Transverse colon (tissue), 4 donors: ENCODE measurements at regions not wholly inside any gene's neighbourhood (a gene's known extent, or its start where the extent isn't known, plus 50 kb on each side); places are given as distances from the start of the nearest gene placed in this dataset.

Experiments used
- DNase-seq: peaks from one replicate; pipeline ENCODE4 v3.0.0-alpha.2; 2019
- H3K27ac ChIP-seq, 4 donors: fragments of 200-600 bp; sonication (generic); 2 replicates each; pipeline ENCODE4 v1.5.1; 2016 to 2018; ENCODE audit warnings: inconsistent platforms in 4 of 4
- H3K27me3 ChIP-seq: fragments of 200-600 bp; sonication (generic); 2 replicates; pipeline ENCODE4 v1.5.1; 2017; ENCODE audit warnings: inconsistent platforms
- H3K36me3 ChIP-seq, 4 donors: fragments of 200-600 bp; sonication (generic); 2 replicates each; pipeline ENCODE4 v1.5.1; 2017 to 2019; ENCODE audit warnings: inconsistent platforms in 4 of 4
- H3K4me1 ChIP-seq, 4 donors: fragments of 200-600 bp; sonication (generic); 2 replicates each; pipeline ENCODE4 v1.5.1; 2017 to 2020; ENCODE audit warnings: inconsistent platforms in 4 of 4
- H3K4me3 ChIP-seq, 4 donors: fragments of 200-600 bp; sonication (generic); 1 replicate in 1 of 4; 2 replicates in 3 of 4; pipeline versions ENCODE4 v1.5.1 to v1.6.1; 2017 to 2019; ENCODE audit warnings: inconsistent platforms in 4 of 4
- H3K9me3 ChIP-seq, 2 donors: fragments of 200-600 bp; sonication (generic); 2 replicates each; pipeline ENCODE4 v1.5.1; 2017 to 2019; ENCODE audit warnings: inconsistent platforms in 2 of 2
- CTCF ChIP-seq, 5 experiments: fragments of 200-600 bp in 3 of 5; fragments of 450-650 bp in 2 of 5; sonication (generic) in 3 of 5; IDR thresholded peaks; 1 replicate in 2 of 5; 2 replicates in 3 of 5; pipeline ENCODE4 v1.5.1; 2016 to 2017; ENCODE audit warnings: antibody characterized with exemption in 5 of 5, inconsistent platforms in 3 of 5, mild to moderate bottlenecking in 2 of 5, moderate library complexity in 1 of 5
- EP300 ChIP-seq: sonication (generic); formaldehyde crosslinking; IDR thresholded peaks from one replicate; pipeline ENCODE4 v1.6.1; 2017; ENCODE audit warnings: antibody characterized with exemption, low read depth
- POLR2A ChIP-seq: fragments of 450-650 bp; IDR thresholded peaks from one replicate; pipeline ENCODE4 v1.6.1; 2016; ENCODE audit warnings: antibody characterized with exemption, mild to moderate bottlenecking, moderate library complexity
- POLR2AphosphoS5 ChIP-seq, 3 donors: sonication (generic); formaldehyde crosslinking; IDR thresholded peaks; one replicate each; pipeline ENCODE4 v1.6.1; 2016; ENCODE audit warnings: antibody characterized with exemption in 3 of 3
- WGBS, 2 donors: methylation state at CpG; one replicate each; pipeline ENCODE4 v1.1.5; 2018; ENCODE audit warnings: low coverage in 1 of 2; 5-methylcytosine and 5-hydroxymethylcytosine counted together
- in situ Hi-C, 4 donors: fragments of 200-750 bp; cut with MboI; loops; one replicate each; pipeline versions ENCODE4 v1.15.0 to v1.15.1; 2017; ENCODE audit warnings: low sequenced_read_pairs in 3 of 4, low pct_ligation_motif_present in 1 of 4, low pct_unique_long_range_greater_than_20kb in 1 of 4
- intact Hi-C: fragments of 100-400 bp; cut with DNase I; formaldehyde crosslinking; loops from one replicate; pipeline ENCODE4 v1.15.1; 2023; ENCODE audit warnings: low total_unique reads

GRCh38 chr13:110822669-110822945 is 92.3 kb downstream of the ANKRD10 start:
- H3K4me3 ChIP-seq: no peak overlapping the region
- no peaks in the 10 kb centered on the region for H3K4me1 ChIP-seq
- no peak for TF ChIP-seq POLR2AphosphoS5 (IDR thresholded peaks at IDR 0.05)
- TF ChIP-seq EP300: no peak
- intact Hi-C loops: no loop called here
- WGBS, 2 donors: 70 to 80% methylated on average over 1 to 10 of the region's 10 CpGs
- H3K9me3 ChIP-seq: no peaks in the 10 kb centered on the region
- in situ Hi-C loops: loop anchor here in 3 of 4 donors (25.0 kb wide), 3 partner anchors 135 to 360 kb away; no protein-coding TSS in a partner anchor
- no peaks in the 10 kb centered on the region for H3K36me3 ChIP-seq
- no peaks in the 10 kb centered on the region for H3K27me3 ChIP-seq
- DNase-seq: no peak
- no peak overlapping the region for H3K27ac ChIP-seq

GRCh38 chr13:110824702-110825300 is 90.1 kb downstream of the ANKRD10 start:
- DNase-seq: no peak
- Histone ChIP-seq H3K27ac (no peak overlapping the region), H3K36me3 (no peaks in the 10 kb centered on the region), H3K4me1 (no peaks in the 10 kb centered on the region), H3K27me3 (no peaks in the 10 kb centered on the region), H3K4me3 (no peak overlapping the region), H3K9me3 (no peaks in the 10 kb centered on the region)
- WGBS, 2 donors: 57 to 94% methylated on average over 3 to 13 of the region's 13 CpGs
- TF ChIP-seq CTCF (IDR thresholded peaks at IDR 0.05) (no peak), POLR2AphosphoS5 (IDR thresholded peaks at IDR 0.05) (no peak), POLR2A (no peak), EP300 (no peak)
- intact Hi-C loops (no loop called here), in situ Hi-C loops (loop anchor here in 3 of 4 donors (25.0 kb wide), 3 partner anchors 138 to 362 kb away; no protein-coding TSS in a partner anchor)

GRCh38 chr13:110825516-110825915 is 89.4 kb downstream of the ANKRD10 start:
- 81% methylated on average over 13 of the region's 13 CpGs; no CpG with 5 or more reads in 1 of the 2 donors for WGBS, 2 donors
- in situ Hi-C loops (no loop called here), intact Hi-C loops (no loop called here)
- Histone ChIP-seq H3K4me3 (no peak overlapping the region), H3K36me3 (no peaks in the 10 kb centered on the region), H3K4me1 (no peaks in the 10 kb centered on the region), H3K27ac (no peak overlapping the region), H3K27me3 (no peaks in the 10 kb centered on the region), H3K9me3 (no peaks in the 10 kb centered on the region)
- no peak for DNase-seq
- no peak for TF ChIP-seq POLR2A
- no peak for TF ChIP-seq POLR2AphosphoS5 (IDR thresholded peaks at IDR 0.05)

GRCh38 chr13:110826101-110826500 is 88.8 kb downstream of the ANKRD10 start:
- DNase-seq: no peak
- Histone ChIP-seq H3K27ac (no peak overlapping the region), H3K36me3 (no peaks in the 10 kb centered on the region), H3K4me1 (no peaks in the 10 kb centered on the region), H3K4me3 (no peak overlapping the region), H3K9me3 (no peaks in the 10 kb centered on the region), H3K27me3 (no peaks in the 10 kb centered on the region)
- 94 to 100% methylated on average over 2 to 5 of the region's 5 CpGs for WGBS, 2 donors
- TF ChIP-seq POLR2A: no peak
- no peak for TF ChIP-seq CTCF (IDR thresholded peaks at IDR 0.05)
- no peak for TF ChIP-seq POLR2AphosphoS5 (IDR thresholded peaks at IDR 0.05)
- TF ChIP-seq EP300: no peak
- intact Hi-C loops: no loop called here
- in situ Hi-C loops: no loop called here

- Histone ChIP-seq H3K4me3 (no peak overlapping the region), H3K27ac (no peak overlapping the region), H3K36me3 (no peaks in the 10 kb centered on the region), H3K4me1 (no peaks in the 10 kb centered on the region), H3K27me3 (no peaks in the 10 kb centered on the region), H3K9me3 (no peaks in the 10 kb centered on the region)
- in situ Hi-C loops: no loop called here
- whole genome bisulfite sequencing, 2 donors: 84% methylated on average over 4 of the region's 4 CpGs; no CpG with 5 or more reads in 1 of the 2 donors
- intact Hi-C loops: no loop called here
- TF ChIP-seq POLR2A (no peak), EP300 (no peak), CTCF (IDR thresholded peaks at IDR 0.05) (no peak), POLR2AphosphoS5 (IDR thresholded peaks at IDR 0.05) (no peak)
- no peak for DNase-seq
Observed at GRCh38 chr13:110826861-110827672, 87.8 kb downstream of the ANKRD10 start.
